Keratinocyte (primary cell): ENCODE measurements at regions not wholly inside any gene's neighbourhood (a gene's known extent, or its start where the extent isn't known, plus 50 kb on each side); places are given as distances from the start of the nearest gene placed in this dataset.

Experiments used
- DNase-seq: peaks from one replicate; pipeline ENCODE4 v3.0.0-alpha.2; 2011; ENCODE audit warnings: low read depth, missing footprints, low spot score
- FAIRE-seq: peaks from 2 replicates; lab custom pipeline; 2011; peaks lifted over from hg19 to GRCh38; lab: Jason Lieb, UNC
- H2AFZ ChIP-seq: 2 replicates; pipeline ENCODE4 v1.6.0; 2012; ENCODE audit warnings: low read length, control low read depth, inconsistent platforms; ENCODE audit not compliant: control insufficient read depth
- H3K27ac ChIP-seq: 2 replicates; pipeline ENCODE4 v1.5.1; 2011; ENCODE audit warnings: low read length; ENCODE audit not compliant: control insufficient read depth, insufficient read depth
- H3K27me3 ChIP-seq: 3 replicates; pipeline ENCODE4 v1.6.0; 2011; ENCODE audit warnings: low read length; ENCODE audit not compliant: control insufficient read depth, insufficient read depth; ENCODE audit errors: extremely low read depth
- H3K36me3 ChIP-seq, 2 experiments: 2 replicates in 1 of 2; 3 replicates in 1 of 2; pipeline ENCODE4 v1.5.1; 2011; ENCODE audit warnings: low read length in 2 of 2, mild to moderate bottlenecking in 1 of 2; ENCODE audit not compliant: control insufficient read depth in 2 of 2, insufficient read depth in 2 of 2; ENCODE audit errors: extremely low read depth in 1 of 2
- H3K4me1 ChIP-seq: 3 replicates; pipeline ENCODE4 v1.5.1; 2011; ENCODE audit warnings: low read length; ENCODE audit not compliant: control insufficient read depth, insufficient read depth; ENCODE audit errors: extremely low read depth
- H3K4me2 ChIP-seq: 3 replicates; pipeline ENCODE4 v1.6.0; 2011; ENCODE audit warnings: low read depth, low read length; ENCODE audit not compliant: control insufficient read depth, insufficient read depth; ENCODE audit errors: extremely low read depth
- H3K4me3 ChIP-seq, 3 experiments: fragments of 200-600 bp in 1 of 3; sonication (generic) in 1 of 3; 2 replicates in 2 of 3; 3 replicates in 1 of 3; pipeline ENCODE4 v1.5.1; 2011 to 2016; ENCODE audit warnings: low read length in 3 of 3, mild to moderate bottlenecking in 3 of 3, control low read depth in 2 of 3, inconsistent platforms in 1 of 3, low read depth in 1 of 3, mixed read lengths in 1 of 3, mixed run types in 1 of 3, moderate library complexity in 1 of 3; ENCODE audit not compliant: control insufficient read depth in 2 of 3, insufficient read depth in 2 of 3; ENCODE audit errors: extremely low read depth in 1 of 3
- H3K79me2 ChIP-seq: 2 replicates; pipeline ENCODE4 v1.6.0; 2012; ENCODE audit warnings: low read length; ENCODE audit not compliant: control insufficient read depth, insufficient read depth
- H3K9ac ChIP-seq: 3 replicates; pipeline ENCODE4 v1.6.0; 2011; ENCODE audit warnings: low read length; ENCODE audit not compliant: control insufficient read depth, insufficient read depth; ENCODE audit errors: extremely low read depth
- H3K9me1 ChIP-seq: 3 replicates; pipeline ENCODE4 v1.6.0; 2011; ENCODE audit warnings: low read length; ENCODE audit not compliant: control insufficient read depth, insufficient read depth; ENCODE audit errors: extremely low read depth
- H3K9me3 ChIP-seq: 2 replicates; pipeline ENCODE4 v1.5.1; 2012; ENCODE audit warnings: low read depth, low read length; ENCODE audit not compliant: control insufficient read depth
- H4K20me1 ChIP-seq: 3 replicates; pipeline ENCODE4 v1.6.0; 2011; ENCODE audit warnings: low read length; ENCODE audit not compliant: control insufficient read depth, insufficient read depth; ENCODE audit errors: extremely low read depth
- CTCF ChIP-seq, 3 experiments: IDR thresholded peaks in 1 of 3; conservative IDR thresholded peaks in 1 of 3; optimal IDR thresholded peaks in 1 of 3; 2 replicates in 2 of 3; 3 replicates in 1 of 3; pipeline versions ENCODE3 to v1.5.1; 2011; ENCODE audit warnings: low read length in 3 of 3, mild to moderate bottlenecking in 3 of 3, moderate library complexity in 2 of 3, control low read depth in 1 of 3, inconsistent platforms in 1 of 3; ENCODE audit not compliant: insufficient read depth in 2 of 3; ENCODE audit errors: extremely low read depth in 1 of 3
- EZH2 ChIP-seq: IDR thresholded peaks from one replicate; pipeline ENCODE4 v1.6.1; 2012; ENCODE audit warnings: inconsistent platforms, mild to moderate bottlenecking, low read length, moderate library complexity
- dilution Hi-C: fragments of 300-500 bp; cut with MboI; formaldehyde crosslinking; loops from one replicate; pipeline ENCODE4 v1.7.0; 2020; ENCODE audit warnings: low sequenced_read_pairs; ENCODE audit not compliant: extremely low pct_ligation_motif_present

- H3K9me3 ChIP-seq = no peaks in the 10 kb centered on the region
- peaks cover 0 to 5% of the 10 kb centered on the region in 2 experiments for H3K36me3 ChIP-seq
- H3K4me2 ChIP-seq = no peak overlapping the region
- FAIRE-seq (no peak), DNase-seq (no peak)
- no peaks in the 10 kb centered on the region for H3K9me1 ChIP-seq
- TF ChIP-seq CTCF (optimal IDR thresholded peaks at IDR 0.05 in 1 of 3, IDR thresholded peaks at IDR 0.05 in 1 of 3, conservative IDR thresholded peaks at IDR 0.05 in 1 of 3; ENCODE audit: extremely low read depth in 1 of 3, insufficient read depth in 2 of 3, low read length in 3 of 3) = no peak
- no peak for TF ChIP-seq EZH2
- H4K20me1 ChIP-seq = no peaks in the 10 kb centered on the region
- peaks cover 16% of the 10 kb centered on the region for H3K4me1 ChIP-seq
- no peaks in the 10 kb centered on the region for H3K27me3 ChIP-seq
- no peak overlapping the region for H2AFZ ChIP-seq
- H3K79me2 ChIP-seq = no peaks in the 10 kb centered on the region
- H3K4me3 ChIP-seq = no peak overlapping the region
- no peak overlapping the region for H3K9ac ChIP-seq
- H3K27ac ChIP-seq = no peak overlapping the region
- dilution Hi-C loops = no loop called here
Observed at GRCh38 chr22:47734511-47734910, 972.1 kb downstream of the TBC1D22A start.

- Histone ChIP-seq H3K4me3 (no peak overlapping the region), H2AFZ (no peak overlapping the region), H3K36me3 (peaks cover 0 to 6% of the 10 kb centered on the region in 2 experiments), H3K27me3 (no peaks in the 10 kb centered on the region), H3K79me2 (no peaks in the 10 kb centered on the region), H3K9me3 (no peaks in the 10 kb centered on the region), H3K4me2 (no peak overlapping the region), H3K4me1 (no peaks in the 10 kb centered on the region), H4K20me1 (no peaks in the 10 kb centered on the region), H3K27ac (no peak overlapping the region), H3K9ac (no peak overlapping the region), H3K9me1 (no peaks in the 10 kb centered on the region)
- no peak for DNase-seq
- dilution Hi-C loops = no loop called here
- no peak for FAIRE-seq
- TF ChIP-seq EZH2 (no peak), CTCF (optimal IDR thresholded peaks at IDR 0.05 in 1 of 3, IDR thresholded peaks at IDR 0.05 in 1 of 3, conservative IDR thresholded peaks at IDR 0.05 in 1 of 3; ENCODE audit: extremely low read depth in 1 of 3, insufficient read depth in 2 of 3, low read length in 3 of 3) (no peak)
Observed at GRCh38 chr22:47727641-47728040, 965.2 kb downstream of the TBC1D22A start.
